HCT116 (cell line): ENCODE measurements at regions not wholly inside any gene's neighbourhood (a gene's known extent, or its start where the extent isn't known, plus 50 kb on each side); places are given as distances from the start of the nearest gene placed in this dataset.

ENCODE experiments used
- ATAC-seq: fragments of 200-7000 bp; cut with Tn5 transposase; 2 replicates; pipeline ENCODE4 v1.9.1; 2020; ENCODE audit warnings: mild to moderate bottlenecking, moderate library complexity
- BruUV-seq: library from RNA; stranded (reverse); fragments of 400-500 nt; replicated peaks from 2 replicates; lab custom pipeline; 2021; lab: Mats Ljungman, UMichigan
- CTCF ChIA-PET: fragments of 300-600 bp; sonication (Branson Sonifier 250); formaldehyde crosslinking; loops from one replicate; lab custom pipeline; 2021; ENCODE audit warnings: antibody characterized with exemption; lab: Charles Lee
- POLR2A ChIA-PET: fragments of 300-600, 350-600 bp; sonication (Branson Sonifier 250); formaldehyde crosslinking; loops from one replicate; lab custom pipeline; 2021; ENCODE audit warnings: antibody characterized with exemption; lab: Charles Lee
- RAD21 ChIA-PET, 2 experiments: fragments of 300-600 bp; sonication (Branson Sonifier 250); formaldehyde crosslinking; loops; one replicate each; lab custom pipeline; 2023; ENCODE audit warnings: low total read pairs in 2 of 2; ENCODE audit not compliant: uncharacterized antibody in 2 of 2, unreplicated experiment in 2 of 2, low non-redundant PET in 1 of 2; lab: Charles Lee
- DNase-seq: peaks from one replicate; pipeline ENCODE4 v3.0.0-alpha.2; 2010; ENCODE audit warnings: low read depth, low spot score
- H2AFZ ChIP-seq: fragments of 200-600 bp; shearing (Covaris generic), sonication (generic); 2 replicates; pipeline ENCODE4 v1.6.1; 2017; ENCODE audit warnings: low read depth, mixed run types, mixed read lengths, antibody characterized with exemption, low read length; ENCODE audit not compliant: poor library complexity, severe bottlenecking
- H3K27ac ChIP-seq: 2 replicates; pipeline ENCODE4 v1.5.1; 2012; ENCODE audit warnings: low read depth, low read length
- H3K27me3 ChIP-seq: fragments of 200-600 bp; sonication (generic); 2 replicates; pipeline ENCODE4 v1.6.1; 2016; ENCODE audit warnings: mixed run types, low read length, mixed read lengths; ENCODE audit not compliant: insufficient read depth
- H3K36me3 ChIP-seq, 2 experiments: fragments of 200-500 bp in 1 of 2; fragments of 200-600 bp in 1 of 2; sonication (Bioruptor generic) in 1 of 2; sonication (generic) in 1 of 2; 2 replicates each; pipeline versions ENCODE4 v1.5.1 to v1.6.1; 2014 to 2016; ENCODE audit warnings: low read length in 2 of 2, inconsistent platforms in 1 of 2, mixed read lengths in 1 of 2, mixed run types in 1 of 2; ENCODE audit not compliant: insufficient read depth in 2 of 2, control insufficient read depth in 1 of 2
- H3K4me1 ChIP-seq, 2 experiments: fragments of 200-600 bp in 1 of 2; sonication (generic) in 1 of 2; 2 replicates each; pipeline versions ENCODE4 v1.5.1 to v1.6.1; 2012 to 2017; ENCODE audit warnings: low read length in 2 of 2, inconsistent platforms in 1 of 2, mild to moderate bottlenecking in 1 of 2, mixed read lengths in 1 of 2, mixed run types in 1 of 2, moderate library complexity in 1 of 2; ENCODE audit not compliant: insufficient read depth in 2 of 2, control insufficient read depth in 1 of 2
- H3K4me2 ChIP-seq: fragments of 200-600 bp; sonication (generic); 2 replicates; pipeline ENCODE4 v1.6.1; 2017; ENCODE audit warnings: mixed run types, low read length, mixed read lengths
- H3K4me3 ChIP-seq, 2 experiments: fragments of 200-600 bp in 1 of 2; sonication (generic) in 1 of 2; replicated peaks in 1 of 2; 2 replicates each; pipeline ENCODE4 v1.5.1; 2011 to 2016; ENCODE audit warnings: low read length in 2 of 2, control low read depth in 1 of 2, low read depth in 1 of 2, mild to moderate bottlenecking in 1 of 2, mixed read lengths in 1 of 2, mixed run types in 1 of 2
- H3K79me2 ChIP-seq: fragments of 200-600 bp; sonication (generic); 2 replicates; pipeline ENCODE4 v1.6.1; 2017; ENCODE audit warnings: mild to moderate bottlenecking, mixed run types, low read length, moderate library complexity, mixed read lengths; ENCODE audit not compliant: insufficient read depth
- H3K9ac ChIP-seq: fragments of 200-600 bp; sonication (generic); 2 replicates; pipeline ENCODE4 v1.6.1; 2016; ENCODE audit warnings: low read length, mixed read lengths
- H3K9me2 ChIP-seq: fragments of 200-600 bp; sonication (generic), shearing (Covaris generic); 2 replicates; pipeline ENCODE4 v1.6.1; 2017; ENCODE audit warnings: mixed run types, mild to moderate bottlenecking, moderate library complexity; ENCODE audit not compliant: insufficient read depth
- H3K9me3 ChIP-seq, 2 experiments: fragments of 200-500 bp in 1 of 2; fragments of 200-600 bp in 1 of 2; sonication (Bioruptor generic) in 1 of 2; sonication (generic) in 1 of 2; 2 replicates each; pipeline ENCODE4 v1.6.1; 2014 to 2017; ENCODE audit warnings: low read length in 2 of 2, mixed read lengths in 2 of 2, inconsistent platforms in 1 of 2, low read depth in 1 of 2, mild to moderate bottlenecking in 1 of 2, mixed run types in 1 of 2, moderate library complexity in 1 of 2; ENCODE audit not compliant: control insufficient read depth in 1 of 2, insufficient read depth in 1 of 2
- H4K20me1 ChIP-seq: fragments of 200-600 bp; sonication (generic), shearing (Covaris generic); 2 replicates; pipeline ENCODE4 v1.6.1; 2017; ENCODE audit warnings: mixed run types, mild to moderate bottlenecking, moderate library complexity; ENCODE audit not compliant: insufficient read depth
- CEBPB ChIP-seq: IDR thresholded peaks from 2 replicates; pipeline ENCODE4 v1.6.1; 2012; ENCODE audit warnings: low read depth
- EGR1 ChIP-seq: IDR thresholded peaks from 2 replicates; pipeline ENCODE4 v1.6.1; 2012; ENCODE audit warnings: low read depth
- EZH2 ChIP-seq: fragments of 200-600 bp; sonication (generic); IDR thresholded peaks from 2 replicates; pipeline ENCODE4 v1.6.1; 2017; ENCODE audit warnings: antibody characterized with exemption, mixed run types
- FOSL1 ChIP-seq: IDR thresholded peaks from 2 replicates; pipeline ENCODE4 v1.6.1; 2012; ENCODE audit warnings: low read depth
- JUND ChIP-seq: IDR thresholded peaks from 2 replicates; pipeline ENCODE4 v1.6.1; 2012
- POLR2A ChIP-seq: IDR thresholded peaks from 2 replicates; pipeline ENCODE4 v1.7.0; 2011; ENCODE audit warnings: borderline replicate concordance; ENCODE audit not compliant: insufficient read depth, insufficient read length; ENCODE audit errors: extremely low read depth
- POLR2AphosphoS5 ChIP-seq: IDR thresholded peaks from 2 replicates; pipeline ENCODE4 v1.6.1; 2011; ENCODE audit warnings: mild to moderate bottlenecking, low read depth, low read length, moderate library complexity
- SIN3A ChIP-seq: IDR thresholded peaks from 2 replicates; pipeline ENCODE4 v1.6.1; 2012; ENCODE audit warnings: low read depth
- SP1 ChIP-seq: IDR thresholded peaks from 2 replicates; pipeline ENCODE4 v1.6.1; 2012; ENCODE audit warnings: low read depth
- SRF ChIP-seq: IDR thresholded peaks from 2 replicates; pipeline ENCODE4 v1.6.1; 2012; ENCODE audit warnings: low read depth
- TCF7L2 ChIP-seq: IDR thresholded peaks from 2 replicates; pipeline ENCODE4 v1.7.0; 2011; ENCODE audit warnings: borderline replicate concordance, inconsistent platforms; ENCODE audit not compliant: insufficient read depth, insufficient read length; ENCODE audit errors: extremely low read depth
- YY1 ChIP-seq: IDR thresholded peaks from 2 replicates; pipeline ENCODE4 v1.6.1; 2011; ENCODE audit warnings: low read length, low read depth, moderate library complexity, mild to moderate bottlenecking; ENCODE audit not compliant: insufficient replicate concordance; ENCODE audit errors: extremely low read depth
- ZFX ChIP-seq: fragments of 450-650 bp; IDR thresholded peaks from 2 replicates; pipeline ENCODE4 v1.6.1; 2017
- ZNF274 ChIP-seq: fragments of 200-500 bp; sonication (Bioruptor generic); IDR thresholded peaks from 2 replicates; pipeline ENCODE4 v1.6.1; 2014; ENCODE audit warnings: mild to moderate bottlenecking, low read depth, low read length, inconsistent platforms
- intact Hi-C: fragments of 100-400 bp; cut with micrococcal nuclease; formaldehyde crosslinking; loops from 2 replicates; pipeline ENCODE4 v1.10.0; 2022
- TF ChIP-seq, protein P1 (sequence below): IDR thresholded peaks from 2 replicates; pipeline ENCODE4 v1.6.1; 2011; ENCODE audit warnings: mild to moderate bottlenecking, low read length, moderate library complexity; ENCODE audit not compliant: insufficient replicate concordance; ENCODE audit errors: extremely low read depth
- TF ChIP-seq, protein P2 (sequence below), 3 experiments: fragments of 200-600 bp in 1 of 3; sonication (generic) in 1 of 3; IDR thresholded peaks in 2 of 3; conservative IDR thresholded peaks in 1 of 3; 2 replicates each; pipeline ENCODE4 v1.5.1; 2012 to 2017; ENCODE audit warnings: low read depth in 2 of 3, low read length in 2 of 3, antibody characterized with exemption in 1 of 3, borderline replicate concordance in 1 of 3, control low read depth in 1 of 3, mild to moderate bottlenecking in 1 of 3, mixed read lengths in 1 of 3, mixed run types in 1 of 3, moderate library complexity in 1 of 3; ENCODE audit not compliant: insufficient read depth in 1 of 3
- TF ChIP-seq, protein P3 (sequence below): IDR thresholded peaks from 2 replicates; pipeline ENCODE4 v1.6.1; 2012
- TF ChIP-seq, protein P4 (sequence below): IDR thresholded peaks from 2 replicates; pipeline ENCODE4 v1.6.1; 2012
- TF ChIP-seq, protein P5 (sequence below): IDR thresholded peaks from 2 replicates; pipeline ENCODE4 v1.6.1; 2012; ENCODE audit warnings: low read depth

DNA sequence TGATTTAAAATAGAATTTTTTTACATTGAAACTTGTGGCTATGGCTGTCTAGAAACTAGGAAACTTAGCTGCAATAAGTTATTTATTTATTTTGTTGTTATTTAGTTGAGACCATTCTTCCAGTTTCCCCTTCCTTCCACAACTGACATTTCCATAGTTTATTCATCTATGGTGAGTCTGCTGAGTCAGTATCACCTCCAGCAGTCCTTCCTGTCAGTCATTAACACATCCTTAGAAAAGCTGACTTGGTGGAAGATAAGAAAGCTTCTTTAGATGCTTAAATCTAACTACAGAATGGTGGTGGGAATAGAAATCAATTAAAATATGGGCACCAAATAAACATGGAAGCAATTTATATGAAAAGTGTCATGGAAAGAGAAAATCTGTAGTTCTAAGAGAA lies 714.0 kb downstream of the RWDD3 start:
- TF ChIP-seq, protein P1, sequence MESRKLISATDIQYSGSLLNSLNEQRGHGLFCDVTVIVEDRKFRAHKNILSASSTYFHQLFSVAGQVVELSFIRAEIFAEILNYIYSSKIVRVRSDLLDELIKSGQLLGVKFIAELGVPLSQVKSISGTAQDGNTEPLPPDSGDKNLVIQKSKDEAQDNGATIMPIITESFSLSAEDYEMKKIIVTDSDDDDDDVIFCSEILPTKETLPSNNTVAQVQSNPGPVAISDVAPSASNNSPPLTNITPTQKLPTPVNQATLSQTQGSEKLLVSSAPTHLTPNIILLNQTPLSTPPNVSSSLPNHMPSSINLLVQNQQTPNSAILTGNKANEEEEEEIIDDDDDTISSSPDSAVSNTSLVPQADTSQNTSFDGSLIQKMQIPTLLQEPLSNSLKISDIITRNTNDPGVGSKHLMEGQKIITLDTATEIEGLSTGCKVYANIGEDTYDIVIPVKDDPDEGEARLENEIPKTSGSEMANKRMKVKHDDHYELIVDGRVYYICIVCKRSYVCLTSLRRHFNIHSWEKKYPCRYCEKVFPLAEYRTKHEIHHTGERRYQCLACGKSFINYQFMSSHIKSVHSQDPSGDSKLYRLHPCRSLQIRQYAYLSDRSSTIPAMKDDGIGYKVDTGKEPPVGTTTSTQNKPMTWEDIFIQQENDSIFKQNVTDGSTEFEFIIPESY: no peak
- TF ChIP-seq SRF: no peak
- no peak for TF ChIP-seq YY1
- no peak for TF ChIP-seq ZFX
- TF ChIP-seq FOSL1: no peak
- TF ChIP-seq, protein P2, sequence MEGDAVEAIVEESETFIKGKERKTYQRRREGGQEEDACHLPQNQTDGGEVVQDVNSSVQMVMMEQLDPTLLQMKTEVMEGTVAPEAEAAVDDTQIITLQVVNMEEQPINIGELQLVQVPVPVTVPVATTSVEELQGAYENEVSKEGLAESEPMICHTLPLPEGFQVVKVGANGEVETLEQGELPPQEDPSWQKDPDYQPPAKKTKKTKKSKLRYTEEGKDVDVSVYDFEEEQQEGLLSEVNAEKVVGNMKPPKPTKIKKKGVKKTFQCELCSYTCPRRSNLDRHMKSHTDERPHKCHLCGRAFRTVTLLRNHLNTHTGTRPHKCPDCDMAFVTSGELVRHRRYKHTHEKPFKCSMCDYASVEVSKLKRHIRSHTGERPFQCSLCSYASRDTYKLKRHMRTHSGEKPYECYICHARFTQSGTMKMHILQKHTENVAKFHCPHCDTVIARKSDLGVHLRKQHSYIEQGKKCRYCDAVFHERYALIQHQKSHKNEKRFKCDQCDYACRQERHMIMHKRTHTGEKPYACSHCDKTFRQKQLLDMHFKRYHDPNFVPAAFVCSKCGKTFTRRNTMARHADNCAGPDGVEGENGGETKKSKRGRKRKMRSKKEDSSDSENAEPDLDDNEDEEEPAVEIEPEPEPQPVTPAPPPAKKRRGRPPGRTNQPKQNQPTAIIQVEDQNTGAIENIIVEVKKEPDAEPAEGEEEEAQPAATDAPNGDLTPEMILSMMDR (IDR thresholded peaks at IDR 0.05 in 2 of 3, conservative IDR thresholded peaks at IDR 0.05 in 1 of 3; ENCODE audit: borderline replicate concordance in 1 of 3, insufficient read depth in 1 of 3, low read depth in 2 of 3, low read length in 2 of 3): no peak
- no peak for TF ChIP-seq POLR2A
- no peak for TF ChIP-seq EGR1
- TF ChIP-seq, protein P3, sequence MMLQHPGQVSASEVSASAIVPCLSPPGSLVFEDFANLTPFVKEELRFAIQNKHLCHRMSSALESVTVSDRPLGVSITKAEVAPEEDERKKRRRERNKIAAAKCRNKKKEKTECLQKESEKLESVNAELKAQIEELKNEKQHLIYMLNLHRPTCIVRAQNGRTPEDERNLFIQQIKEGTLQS: no peak
- no peak for TF ChIP-seq SP1
- TF ChIP-seq, protein P4, sequence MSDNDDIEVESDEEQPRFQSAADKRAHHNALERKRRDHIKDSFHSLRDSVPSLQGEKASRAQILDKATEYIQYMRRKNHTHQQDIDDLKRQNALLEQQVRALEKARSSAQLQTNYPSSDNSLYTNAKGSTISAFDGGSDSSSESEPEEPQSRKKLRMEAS: no peak
- no peak for TF ChIP-seq JUND
- TF ChIP-seq, protein P5, sequence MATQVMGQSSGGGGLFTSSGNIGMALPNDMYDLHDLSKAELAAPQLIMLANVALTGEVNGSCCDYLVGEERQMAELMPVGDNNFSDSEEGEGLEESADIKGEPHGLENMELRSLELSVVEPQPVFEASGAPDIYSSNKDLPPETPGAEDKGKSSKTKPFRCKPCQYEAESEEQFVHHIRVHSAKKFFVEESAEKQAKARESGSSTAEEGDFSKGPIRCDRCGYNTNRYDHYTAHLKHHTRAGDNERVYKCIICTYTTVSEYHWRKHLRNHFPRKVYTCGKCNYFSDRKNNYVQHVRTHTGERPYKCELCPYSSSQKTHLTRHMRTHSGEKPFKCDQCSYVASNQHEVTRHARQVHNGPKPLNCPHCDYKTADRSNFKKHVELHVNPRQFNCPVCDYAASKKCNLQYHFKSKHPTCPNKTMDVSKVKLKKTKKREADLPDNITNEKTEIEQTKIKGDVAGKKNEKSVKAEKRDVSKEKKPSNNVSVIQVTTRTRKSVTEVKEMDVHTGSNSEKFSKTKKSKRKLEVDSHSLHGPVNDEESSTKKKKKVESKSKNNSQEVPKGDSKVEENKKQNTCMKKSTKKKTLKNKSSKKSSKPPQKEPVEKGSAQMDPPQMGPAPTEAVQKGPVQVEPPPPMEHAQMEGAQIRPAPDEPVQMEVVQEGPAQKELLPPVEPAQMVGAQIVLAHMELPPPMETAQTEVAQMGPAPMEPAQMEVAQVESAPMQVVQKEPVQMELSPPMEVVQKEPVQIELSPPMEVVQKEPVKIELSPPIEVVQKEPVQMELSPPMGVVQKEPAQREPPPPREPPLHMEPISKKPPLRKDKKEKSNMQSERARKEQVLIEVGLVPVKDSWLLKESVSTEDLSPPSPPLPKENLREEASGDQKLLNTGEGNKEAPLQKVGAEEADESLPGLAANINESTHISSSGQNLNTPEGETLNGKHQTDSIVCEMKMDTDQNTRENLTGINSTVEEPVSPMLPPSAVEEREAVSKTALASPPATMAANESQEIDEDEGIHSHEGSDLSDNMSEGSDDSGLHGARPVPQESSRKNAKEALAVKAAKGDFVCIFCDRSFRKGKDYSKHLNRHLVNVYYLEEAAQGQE: no peak
- TF ChIP-seq SIN3A: no peak
- TF ChIP-seq POLR2AphosphoS5: no peak
- TF ChIP-seq ZNF274: no peak
- no peak for TF ChIP-seq TCF7L2
- no peak for TF ChIP-seq EZH2
- TF ChIP-seq CEBPB: no peak

More for the DNA sequence above, 714.0 kb downstream of the RWDD3 start:
- Histone ChIP-seq H3K9ac (no peak overlapping the region), H3K4me2 (no peak overlapping the region), H3K9me2 (0 out of 2 replicates have a peak, but pooled peaks cover 5% of the 10 kb centered on the region), H4K20me1 (no peaks in the 10 kb centered on the region), H3K79me2 (no peaks in the 10 kb centered on the region), H2AFZ (no peak overlapping the region), H3K4me3 (no peak overlapping the region), H3K36me3 (no peaks in the 10 kb centered on the region), H3K9me3 (no peaks in the 10 kb centered on the region), H3K27ac (no peak overlapping the region), H3K27me3 (no peaks in the 10 kb centered on the region), H3K4me1 (no peaks in the 10 kb centered on the region)
- ATAC-seq (no peak), DNase-seq (no peak)
- no TSS peak for BruUV-seq
- ChIA-PET RAD21 (no interaction called here), POLR2A (no interaction called here), CTCF (no interaction called here)
- intact Hi-C loops: no loop called here
